Loucy (cell line): ENCODE measurements at regions not wholly inside any gene's neighbourhood (a gene's known extent, or its start where the extent isn't known, plus 50 kb on each side); places are given as distances from the start of the nearest gene placed in this dataset.

Experiments
- EZH2phosphoT487 ChIP-seq: fragments of 200-600 bp; IDR thresholded peaks from 2 replicates; pipeline ENCODE4 v1.6.1; 2018; ENCODE audit warnings: antibody characterized with exemption, mild to moderate bottlenecking, moderate library complexity, borderline replicate concordance
- TF ChIP-seq, protein P1 (sequence below): fragments of 200-600 bp; sonication (generic); conservative IDR thresholded peaks from 2 replicates; pipeline ENCODE4 v1.5.1; 2014; ENCODE audit warnings: mild to moderate bottlenecking, antibody characterized with exemption, low read length

DNA sequence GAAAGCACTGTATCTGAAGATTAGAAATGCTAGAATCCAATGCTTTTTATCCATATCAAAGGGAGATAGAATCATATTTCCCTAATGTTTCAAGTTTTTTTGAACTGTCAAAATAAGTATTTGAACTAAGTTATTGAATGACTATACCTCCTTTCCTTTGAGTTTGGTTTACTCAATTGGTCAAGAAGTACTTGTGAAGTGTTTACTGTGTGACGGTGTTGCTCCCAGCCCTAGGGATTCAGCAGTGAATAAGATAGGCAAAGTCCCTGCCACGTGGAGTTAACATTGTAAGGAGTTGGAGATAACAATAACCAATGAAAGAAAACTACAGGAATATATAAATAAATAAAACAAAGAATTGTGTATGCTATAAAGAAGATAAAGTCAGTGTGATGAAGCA lies 535.9 kb downstream of the FRK start:
- TF ChIP-seq, protein P1, sequence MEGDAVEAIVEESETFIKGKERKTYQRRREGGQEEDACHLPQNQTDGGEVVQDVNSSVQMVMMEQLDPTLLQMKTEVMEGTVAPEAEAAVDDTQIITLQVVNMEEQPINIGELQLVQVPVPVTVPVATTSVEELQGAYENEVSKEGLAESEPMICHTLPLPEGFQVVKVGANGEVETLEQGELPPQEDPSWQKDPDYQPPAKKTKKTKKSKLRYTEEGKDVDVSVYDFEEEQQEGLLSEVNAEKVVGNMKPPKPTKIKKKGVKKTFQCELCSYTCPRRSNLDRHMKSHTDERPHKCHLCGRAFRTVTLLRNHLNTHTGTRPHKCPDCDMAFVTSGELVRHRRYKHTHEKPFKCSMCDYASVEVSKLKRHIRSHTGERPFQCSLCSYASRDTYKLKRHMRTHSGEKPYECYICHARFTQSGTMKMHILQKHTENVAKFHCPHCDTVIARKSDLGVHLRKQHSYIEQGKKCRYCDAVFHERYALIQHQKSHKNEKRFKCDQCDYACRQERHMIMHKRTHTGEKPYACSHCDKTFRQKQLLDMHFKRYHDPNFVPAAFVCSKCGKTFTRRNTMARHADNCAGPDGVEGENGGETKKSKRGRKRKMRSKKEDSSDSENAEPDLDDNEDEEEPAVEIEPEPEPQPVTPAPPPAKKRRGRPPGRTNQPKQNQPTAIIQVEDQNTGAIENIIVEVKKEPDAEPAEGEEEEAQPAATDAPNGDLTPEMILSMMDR = no peak
- no peak for TF ChIP-seq EZH2phosphoT487
